Choroid plexus epithelial cell (primary cell): ENCODE measurements at regions not wholly inside any gene's neighbourhood (a gene's known extent, or its start where the extent isn't known, plus 50 kb on each side); places are given as distances from the start of the nearest gene placed in this dataset.
"Not testable (repeated sequence)": the region's sequence is repeated elsewhere in the genome, so short reads cannot be mapped to it uniquely, and the experiment has no call there.

ENCODE experiments used
- DNase-seq: peaks from one replicate; pipeline ENCODE4 v3.0.0-alpha.2; 2010; ENCODE audit warnings: low read depth
- H3K4me3 ChIP-seq: 2 replicates; pipeline ENCODE4 v1.5.1; 2011; ENCODE audit warnings: low read depth, mild to moderate bottlenecking, control low read depth, low read length, moderate library complexity
- TF ChIP-seq, protein P1 (sequence below): conservative IDR thresholded peaks from 2 replicates; pipeline ENCODE4 v1.5.1; 2011; ENCODE audit warnings: low read depth, mild to moderate bottlenecking, control low read depth, inconsistent platforms, low read length, moderate library complexity

DNA sequence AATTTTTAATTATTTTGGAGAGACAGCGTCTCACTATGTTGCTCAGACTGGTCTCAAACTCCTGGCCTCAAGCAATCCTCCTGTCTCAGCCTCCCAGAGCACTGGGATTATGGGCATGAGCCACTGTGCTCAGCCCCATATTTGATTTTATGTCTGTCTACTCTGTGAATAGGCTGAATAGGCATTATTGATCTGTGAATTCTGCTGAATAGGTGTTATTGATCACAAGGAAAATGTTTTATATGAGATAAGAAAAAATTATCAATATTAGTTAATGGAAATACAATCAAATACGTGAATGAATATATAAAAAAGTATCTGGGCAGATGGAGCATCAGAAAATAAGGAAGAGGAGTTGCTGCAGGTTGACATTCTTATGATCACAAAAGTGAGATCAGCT, 483.4 kb upstream of the LARGE1 start:
- TF ChIP-seq, protein P1, sequence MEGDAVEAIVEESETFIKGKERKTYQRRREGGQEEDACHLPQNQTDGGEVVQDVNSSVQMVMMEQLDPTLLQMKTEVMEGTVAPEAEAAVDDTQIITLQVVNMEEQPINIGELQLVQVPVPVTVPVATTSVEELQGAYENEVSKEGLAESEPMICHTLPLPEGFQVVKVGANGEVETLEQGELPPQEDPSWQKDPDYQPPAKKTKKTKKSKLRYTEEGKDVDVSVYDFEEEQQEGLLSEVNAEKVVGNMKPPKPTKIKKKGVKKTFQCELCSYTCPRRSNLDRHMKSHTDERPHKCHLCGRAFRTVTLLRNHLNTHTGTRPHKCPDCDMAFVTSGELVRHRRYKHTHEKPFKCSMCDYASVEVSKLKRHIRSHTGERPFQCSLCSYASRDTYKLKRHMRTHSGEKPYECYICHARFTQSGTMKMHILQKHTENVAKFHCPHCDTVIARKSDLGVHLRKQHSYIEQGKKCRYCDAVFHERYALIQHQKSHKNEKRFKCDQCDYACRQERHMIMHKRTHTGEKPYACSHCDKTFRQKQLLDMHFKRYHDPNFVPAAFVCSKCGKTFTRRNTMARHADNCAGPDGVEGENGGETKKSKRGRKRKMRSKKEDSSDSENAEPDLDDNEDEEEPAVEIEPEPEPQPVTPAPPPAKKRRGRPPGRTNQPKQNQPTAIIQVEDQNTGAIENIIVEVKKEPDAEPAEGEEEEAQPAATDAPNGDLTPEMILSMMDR: no peak
- H3K4me3 ChIP-seq: no peak overlapping the region
- DNase-seq: no peak

DNA sequence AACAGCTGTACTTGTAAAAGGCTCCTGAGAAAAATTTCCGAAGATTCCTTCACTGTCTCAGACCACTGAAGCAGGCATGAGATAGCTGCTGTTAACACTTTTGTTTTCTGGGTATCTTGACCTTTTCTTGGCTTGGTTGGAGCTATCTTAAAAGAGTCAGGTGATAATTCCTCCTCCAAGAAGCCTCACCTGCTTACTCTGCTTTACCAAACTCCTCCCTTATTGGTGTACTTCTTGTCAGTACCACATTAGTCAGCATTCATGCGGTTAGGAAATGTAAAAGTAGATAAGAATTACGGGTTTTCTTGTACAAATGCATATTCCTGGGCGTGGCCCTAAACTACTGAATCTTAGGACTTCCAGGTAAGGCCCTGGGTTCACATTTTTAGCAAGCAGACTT, 489.8 kb upstream of the LARGE1 start:
- TF ChIP-seq, protein P1: no peak

DNA sequence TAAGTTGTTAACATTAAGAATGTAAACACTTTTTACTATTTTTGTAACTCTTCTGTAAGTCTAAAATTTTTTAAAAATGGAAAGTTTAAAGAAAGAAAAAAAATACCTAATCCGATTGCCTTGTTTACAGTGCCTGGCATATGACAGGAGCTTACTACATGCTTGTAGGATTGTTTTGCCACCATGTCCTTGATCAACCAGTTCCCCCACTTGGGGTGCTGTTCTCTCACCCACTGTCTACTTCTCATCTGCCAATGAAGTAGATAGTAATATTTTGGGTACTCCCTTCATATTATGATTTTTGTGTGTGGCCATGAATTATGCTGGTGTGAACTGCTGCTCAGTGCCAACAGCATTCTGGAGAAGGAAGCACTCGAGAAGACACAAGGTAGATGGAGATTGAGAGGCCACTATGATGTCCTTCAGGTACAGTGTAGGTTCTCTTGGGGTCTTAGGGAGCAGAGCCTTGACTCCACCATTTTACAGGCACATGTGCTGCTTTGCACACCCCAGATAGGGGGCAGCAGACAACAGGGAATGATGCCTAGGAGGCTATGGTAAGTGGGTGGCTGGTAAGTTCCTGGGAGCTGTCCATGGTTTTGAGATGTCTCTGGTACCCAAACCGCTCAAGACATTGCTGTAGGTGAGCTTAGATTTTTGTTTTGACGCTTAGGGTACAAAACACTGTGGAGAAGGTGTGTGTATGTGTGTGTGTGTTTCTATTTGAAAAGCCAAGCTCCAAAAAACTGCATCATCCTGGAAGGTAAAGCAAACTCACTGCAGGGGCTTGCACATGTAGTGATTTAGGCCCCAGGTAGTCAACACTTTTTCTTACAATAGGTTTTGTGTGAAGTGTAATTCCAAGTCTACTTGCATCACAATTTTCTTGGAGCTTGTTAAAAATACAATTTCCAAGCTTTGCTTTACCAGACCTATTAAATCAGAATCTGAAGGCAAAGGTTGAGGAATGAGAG, 494.5 kb upstream of the LARGE1 start:
- TF ChIP-seq, protein P1: no peak
- peak; percentile 14 for DNase-seq

More for the DNA sequence above, 489.8 kb upstream of the LARGE1 start:
- no peak overlapping the region for H3K4me3 ChIP-seq
- no peak for DNase-seq

DNA sequence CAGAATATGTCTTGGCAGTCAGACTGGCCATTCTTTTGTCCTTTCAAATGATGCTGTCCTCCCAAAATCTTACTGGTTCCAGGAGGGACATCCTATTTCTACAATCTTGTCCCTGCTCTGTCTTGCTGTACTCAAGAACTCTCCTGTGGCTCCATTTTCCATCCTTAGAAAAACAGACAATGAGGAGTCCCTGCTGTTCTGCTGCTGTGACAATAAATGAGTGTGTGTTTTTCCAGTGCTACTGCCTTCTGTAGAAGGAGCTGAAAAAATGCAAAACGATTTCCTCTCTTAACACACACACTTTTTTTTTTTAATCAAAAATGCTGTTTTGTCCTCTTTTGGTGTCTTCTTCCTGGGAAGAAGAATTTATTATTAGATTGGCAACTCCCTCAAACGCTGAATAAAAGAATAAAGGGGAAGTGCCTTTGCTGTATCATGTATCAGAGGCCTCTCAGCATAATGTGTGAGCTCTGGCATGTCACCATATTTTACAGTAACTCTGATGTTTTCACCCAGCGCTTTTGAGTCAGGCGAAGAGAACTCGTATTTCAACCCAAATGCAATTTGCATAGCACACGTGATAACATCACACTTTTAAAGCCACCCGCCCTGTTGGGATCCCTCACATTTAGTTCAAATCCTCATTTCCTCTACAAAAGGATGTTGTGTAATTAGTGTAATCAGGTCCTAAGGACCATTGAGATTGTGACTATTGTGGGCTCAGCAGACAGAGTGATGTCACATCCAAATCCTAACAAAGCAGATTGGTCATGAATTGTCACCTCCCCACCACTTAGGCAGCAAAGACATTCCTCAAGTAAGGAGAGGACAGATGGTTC, 496.0 kb upstream of the LARGE1 start:
- no peak for DNase-seq
- TF ChIP-seq, protein P1: no peak
- no peak overlapping the region for H3K4me3 ChIP-seq

More for the DNA sequence above, 494.5 kb upstream of the LARGE1 start:
- no peak overlapping the region for H3K4me3 ChIP-seq

DNA sequence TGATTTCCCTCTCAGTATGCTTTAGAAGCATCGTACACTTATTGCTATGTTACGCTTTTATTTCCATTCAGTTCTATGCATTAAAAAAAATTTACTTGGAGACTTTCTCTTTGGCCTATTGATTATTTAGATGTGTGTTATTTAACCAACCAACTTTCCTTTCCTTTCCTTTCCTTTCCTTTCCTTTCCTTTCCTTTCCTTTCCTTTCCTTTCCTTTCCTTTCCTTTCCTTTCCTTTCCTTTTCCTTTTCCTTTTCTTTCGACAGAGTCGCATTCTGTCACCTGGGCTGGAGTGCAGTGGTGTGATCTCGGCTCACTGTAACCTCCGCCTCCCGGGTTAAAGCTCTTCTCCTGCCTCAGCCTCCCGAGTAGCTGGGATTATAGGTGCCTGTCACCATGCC, 502.7 kb upstream of the LARGE1 start:
- not testable (repeated sequence) for H3K4me3 ChIP-seq, DNase-seq

DNA sequence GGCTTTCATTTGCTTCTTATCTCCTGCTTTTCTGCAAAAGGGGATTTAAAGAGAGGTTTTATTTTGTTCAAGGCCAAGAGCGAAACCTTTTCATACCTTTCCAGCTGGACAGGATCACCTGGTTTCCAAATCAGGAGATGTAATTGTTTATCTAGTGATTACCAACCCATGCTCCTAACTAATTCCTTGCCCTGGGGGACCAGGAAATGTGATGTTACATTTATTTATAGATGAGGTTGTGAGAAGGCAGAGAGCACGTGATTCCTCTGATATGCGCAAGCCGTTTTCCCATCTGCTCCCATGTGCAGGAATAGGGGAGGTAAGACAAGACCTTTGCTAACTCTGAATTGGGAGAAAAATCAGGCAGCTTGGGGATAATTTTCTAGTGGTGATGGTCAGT, 507.2 kb upstream of the LARGE1 start:
- TF ChIP-seq, protein P1: no peak
- no peak for DNase-seq
- no peak overlapping the region for H3K4me3 ChIP-seq

DNA sequence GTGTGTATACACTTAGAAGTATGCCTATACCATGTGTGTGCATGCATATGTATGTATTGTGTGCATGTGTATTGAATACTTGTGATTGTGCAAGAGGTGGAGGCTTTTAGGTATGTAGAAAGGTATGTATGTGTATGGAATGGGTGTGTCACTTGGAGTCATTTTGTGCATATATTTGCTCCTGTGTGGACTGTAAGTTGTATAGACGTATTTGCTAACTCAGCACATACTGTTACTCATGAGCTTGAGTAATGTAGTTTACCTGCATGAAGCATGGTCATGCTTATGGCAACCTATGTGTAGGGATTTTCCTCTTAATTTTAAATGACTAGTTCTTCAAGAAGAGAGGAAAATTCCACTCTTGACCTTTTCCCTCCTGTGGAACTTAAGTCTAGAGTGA, 507.6 kb upstream of the LARGE1 start:
- TF ChIP-seq, protein P1: no peak
- no peak overlapping the region for H3K4me3 ChIP-seq
- DNase-seq: no peak
